ENCODE measurements at regions not wholly inside any gene's neighbourhood (a gene's known extent, or its start where the extent isn't known, plus 50 kb on each side); places are given as distances from the start of the nearest gene placed in this dataset.

DNA sequence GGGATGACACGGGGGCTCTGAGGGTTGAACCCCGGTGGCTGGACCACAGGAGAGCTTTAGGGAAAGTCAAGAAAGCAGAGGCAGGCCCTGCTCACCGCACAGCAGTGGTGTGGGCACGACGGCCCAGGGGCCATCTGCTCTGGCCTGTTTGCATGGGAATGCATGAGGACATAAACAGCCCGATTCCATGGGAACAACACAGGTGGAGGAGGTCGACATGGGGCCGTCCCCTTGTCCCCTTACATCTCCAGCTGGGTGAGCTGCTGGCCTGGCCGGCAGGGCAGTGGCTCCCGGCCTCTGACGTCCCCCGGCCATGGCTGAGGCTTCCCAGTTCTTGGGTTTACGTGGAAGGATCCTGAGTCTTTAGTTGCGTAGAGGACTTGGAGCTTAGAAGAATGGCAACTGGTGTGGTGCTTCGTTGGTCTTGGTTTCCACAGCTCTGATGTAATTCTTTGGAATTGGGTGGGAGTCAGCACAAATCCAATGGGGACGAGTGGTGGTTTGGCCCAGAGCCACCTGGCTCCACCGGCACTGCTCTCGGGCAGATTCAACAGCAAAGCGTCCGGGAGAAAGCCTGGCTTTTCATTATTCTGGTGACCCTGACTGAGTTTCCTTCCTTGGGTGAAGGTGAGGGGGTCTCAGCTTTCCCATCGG lies 98.3 kb upstream of the HDAC4 start:
- H3K4me2 ChIP-seq (ENCODE audit: insufficient read depth, low read length) = no peak overlapping the region
- CTCF ChIA-PET = no interaction called here
- intact Hi-C loops (cut with micrococcal nuclease) = no loop called here

More for the DNA sequence above, 98.3 kb upstream of the HDAC4 start:
- POLR2A ChIA-PET = no interaction called here
- no peak for DNase-seq (ENCODE audit: low read depth, low spot score)
- BruUV-seq (replicated peaks) = no TSS peak
- no peaks in the 10 kb centered on the region for H3K79me2 ChIP-seq (ENCODE audit: control insufficient read depth, insufficient read depth, low read length)
- no peak overlapping the region for H3K27ac ChIP-seq (ENCODE audit: insufficient read depth, low read depth, low read length)
- H3K4me1 ChIP-seq (ENCODE audit: control insufficient read depth, extremely low read depth, insufficient read depth, low read length) = no peaks in the 10 kb centered on the region
- TF ChIP-seq POLR2A (IDR thresholded peaks at IDR 0.05; ENCODE audit: low read depth, low read length) = no peak
- TF ChIP-seq, protein P1, sequence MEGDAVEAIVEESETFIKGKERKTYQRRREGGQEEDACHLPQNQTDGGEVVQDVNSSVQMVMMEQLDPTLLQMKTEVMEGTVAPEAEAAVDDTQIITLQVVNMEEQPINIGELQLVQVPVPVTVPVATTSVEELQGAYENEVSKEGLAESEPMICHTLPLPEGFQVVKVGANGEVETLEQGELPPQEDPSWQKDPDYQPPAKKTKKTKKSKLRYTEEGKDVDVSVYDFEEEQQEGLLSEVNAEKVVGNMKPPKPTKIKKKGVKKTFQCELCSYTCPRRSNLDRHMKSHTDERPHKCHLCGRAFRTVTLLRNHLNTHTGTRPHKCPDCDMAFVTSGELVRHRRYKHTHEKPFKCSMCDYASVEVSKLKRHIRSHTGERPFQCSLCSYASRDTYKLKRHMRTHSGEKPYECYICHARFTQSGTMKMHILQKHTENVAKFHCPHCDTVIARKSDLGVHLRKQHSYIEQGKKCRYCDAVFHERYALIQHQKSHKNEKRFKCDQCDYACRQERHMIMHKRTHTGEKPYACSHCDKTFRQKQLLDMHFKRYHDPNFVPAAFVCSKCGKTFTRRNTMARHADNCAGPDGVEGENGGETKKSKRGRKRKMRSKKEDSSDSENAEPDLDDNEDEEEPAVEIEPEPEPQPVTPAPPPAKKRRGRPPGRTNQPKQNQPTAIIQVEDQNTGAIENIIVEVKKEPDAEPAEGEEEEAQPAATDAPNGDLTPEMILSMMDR (IDR thresholded peaks at IDR 0.05; ENCODE audit: extremely low read depth in 1 of 2, insufficient read depth in 1 of 2, low read depth in 1 of 2, low read length in 2 of 2) = no peak
- TF ChIP-seq MYC (IDR thresholded peaks at IDR 0.05; ENCODE audit: low read depth, low read length) = no peak
- no peak for TF ChIP-seq FOS (IDR thresholded peaks at IDR 0.05; ENCODE audit: borderline replicate concordance, insufficient read depth, low read length)
- no peak for TF ChIP-seq GATA2 (IDR thresholded peaks at IDR 0.05; ENCODE audit: insufficient read depth, insufficient read length, low read depth, low read length)
- TF ChIP-seq JUN (IDR thresholded peaks at IDR 0.05; ENCODE audit: borderline replicate concordance, insufficient read depth, insufficient read length, low read depth) = no peak
- TF ChIP-seq, protein P2, sequence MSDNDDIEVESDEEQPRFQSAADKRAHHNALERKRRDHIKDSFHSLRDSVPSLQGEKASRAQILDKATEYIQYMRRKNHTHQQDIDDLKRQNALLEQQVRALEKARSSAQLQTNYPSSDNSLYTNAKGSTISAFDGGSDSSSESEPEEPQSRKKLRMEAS (IDR thresholded peaks at IDR 0.05; ENCODE audit: insufficient read depth, insufficient read length) = no peak
- TF ChIP-seq POLR2AphosphoS5 (IDR thresholded peaks at IDR 0.05; ENCODE audit: insufficient read depth, low read depth, low read length) = no peak
- no peak for TF ChIP-seq EZH2 (IDR thresholded peaks at IDR 0.05; ENCODE audit: borderline replicate concordance, low read depth, low read length, severe bottlenecking)
- FAIRE-seq = no peak
- no peak overlapping the region for H3K9ac ChIP-seq (replicated peaks; ENCODE audit: extremely low read depth, insufficient read depth, low read length)
- no peak overlapping the region for H2AFZ ChIP-seq (ENCODE audit: low read depth, low read length)
- no peaks in the 10 kb centered on the region for H3K27me3 ChIP-seq (ENCODE audit: control insufficient read depth in 2 of 2, insufficient read depth in 2 of 2, low read length in 2 of 2)
- dilution Hi-C loops (cut with MboI; ENCODE audit: extremely low pct_ligation_motif_present, low sequenced_read_pairs) = no loop called here
- no peaks in the 10 kb centered on the region for H3K9me1 ChIP-seq (replicated peaks; ENCODE audit: control insufficient read depth, extremely low read depth, insufficient read depth, low read length)
- no peaks in the 10 kb centered on the region for H4K20me1 ChIP-seq (replicated peaks; ENCODE audit: control insufficient read depth, extremely low read depth, insufficient read depth, low read length)
- H3K9me3 ChIP-seq (replicated peaks; ENCODE audit: control insufficient read depth, insufficient read depth, low read length) = no peaks in the 10 kb centered on the region
- H3K36me3 ChIP-seq (ENCODE audit: control insufficient read depth in 2 of 2, extremely low read depth in 1 of 2, insufficient read depth in 2 of 2, low read length in 2 of 2) = no peaks in the 10 kb centered on the region
- H3K4me3 ChIP-seq (replicated peaks in 1 of 3; ENCODE audit: insufficient read depth in 1 of 3, low read depth in 1 of 3, low read length in 3 of 3) = no peak overlapping the region
